Suprapubic skin (tissue), 4 donors: ENCODE measurements at regions not wholly inside any gene's neighbourhood (a gene's known extent, or its start where the extent isn't known, plus 50 kb on each side); places are given as distances from the start of the nearest gene placed in this dataset.
A peak's percentile ranks its signal among the peaks of the same experiment; 100 is the strongest.

Experiments
- DNase-seq, 2 donors: peaks; one replicate each; pipeline ENCODE4 v3.0.0-alpha.2; 2019; ENCODE audit warnings: low spot score in 2 of 2
- H3K27ac ChIP-seq: fragments of 200-600 bp; sonication (generic); one replicate; pipeline ENCODE4 v1.5.1; 2019
- H3K27me3 ChIP-seq: fragments of 200-600 bp; sonication (generic); one replicate; pipeline ENCODE4 v1.5.1; 2019
- H3K36me3 ChIP-seq: fragments of 200-600 bp; sonication (generic); one replicate; pipeline ENCODE4 v1.5.1; 2019
- H3K4me1 ChIP-seq: fragments of 200-600 bp; sonication (generic); one replicate; pipeline ENCODE4 v1.5.1; 2019
- H3K4me3 ChIP-seq: fragments of 200-600 bp; sonication (generic); one replicate; pipeline ENCODE4 v1.5.1; 2019; ENCODE audit warnings: mild to moderate bottlenecking
- H3K9me3 ChIP-seq: fragments of 200-600 bp; sonication (generic); one replicate; pipeline ENCODE4 v1.5.1; 2019
- CTCF ChIP-seq, 2 donors: fragments of 200-600 bp in 1 of 2; fragments of 450-650 bp in 1 of 2; sonication (generic) in 1 of 2; IDR thresholded peaks; one replicate each; pipeline ENCODE4 v1.5.1; 2016 to 2019; ENCODE audit warnings: antibody characterized with exemption in 2 of 2, mild to moderate bottlenecking in 1 of 2, moderate library complexity in 1 of 2
- EP300 ChIP-seq: sonication (generic); formaldehyde crosslinking; IDR thresholded peaks from one replicate; pipeline ENCODE4 v1.6.1; 2017; ENCODE audit warnings: antibody characterized with exemption
- POLR2A ChIP-seq, 2 donors: fragments of 450-650 bp; IDR thresholded peaks; one replicate each; pipeline ENCODE4 v1.6.1; 2017; ENCODE audit warnings: antibody characterized with exemption in 2 of 2, mild to moderate bottlenecking in 2 of 2, moderate library complexity in 2 of 2
- POLR2AphosphoS5 ChIP-seq, 3 donors: sonication (generic); formaldehyde crosslinking; IDR thresholded peaks; one replicate each; pipeline ENCODE4 v1.6.1; 2017; ENCODE audit warnings: antibody characterized with exemption in 3 of 3
- WGBS: methylation state at CpG from one replicate; pipeline ENCODE4 v1.1.5; 2018; 5-methylcytosine and 5-hydroxymethylcytosine counted together

- DNase-seq = no peak
- H3K27ac ChIP-seq = no peak overlapping the region
- no peaks in the 10 kb centered on the region for H3K27me3 ChIP-seq
- no peaks in the 10 kb centered on the region for H3K9me3 ChIP-seq
- no peaks in the 10 kb centered on the region for H3K4me1 ChIP-seq
- H3K36me3 ChIP-seq = no peaks in the 10 kb centered on the region
- H3K4me3 ChIP-seq = no peak overlapping the region
- 55% methylated on average over 6 of the region's 6 CpGs for WGBS
- TF ChIP-seq POLR2AphosphoS5 (IDR thresholded peaks at IDR 0.05) (no peak), EP300 (no peak), CTCF (IDR thresholded peaks at IDR 0.05) (no peak), POLR2A (IDR thresholded peaks at IDR 0.05) (no peak)
Measured at GRCh38 chr6:84449220-84449619, 221.8 kb upstream of the CEP162 start.

GRCh38 chr6:84448331-84448730, 220.9 kb upstream of the CEP162 start:
- no peaks in the 10 kb centered on the region for H3K27me3 ChIP-seq
- no peaks in the 10 kb centered on the region for H3K36me3 ChIP-seq
- H3K4me1 ChIP-seq = no peaks in the 10 kb centered on the region
- H3K4me3 ChIP-seq = no peak overlapping the region
- no peaks in the 10 kb centered on the region for H3K9me3 ChIP-seq
- TF ChIP-seq EP300 (no peak), POLR2AphosphoS5 (IDR thresholded peaks at IDR 0.05) (no peak), CTCF (IDR thresholded peaks at IDR 0.05) (no peak), POLR2A (IDR thresholded peaks at IDR 0.05) (no peak)
- WGBS = 62% methylated on average over 2 of the region's 2 CpGs
- H3K27ac ChIP-seq = no peak overlapping the region
- no peak for DNase-seq

- Histone ChIP-seq H3K9me3 (no peaks in the 10 kb centered on the region), H3K4me3 (no peak overlapping the region), H3K36me3 (no peaks in the 10 kb centered on the region), H3K4me1 (no peaks in the 10 kb centered on the region), H3K27me3 (no peaks in the 10 kb centered on the region), H3K27ac (no peak overlapping the region)
- DNase-seq = no peak
- WGBS = 87% methylated on average over 3 of the region's 3 CpGs
- TF ChIP-seq POLR2A (IDR thresholded peaks at IDR 0.05) = no peak
- TF ChIP-seq CTCF (IDR thresholded peaks at IDR 0.05) = no peak
- no peak for TF ChIP-seq EP300
- TF ChIP-seq POLR2AphosphoS5 (IDR thresholded peaks at IDR 0.05) = no peak
Measured at GRCh38 chr6:84447651-84448050, 220.2 kb upstream of the CEP162 start.

- H3K4me3 ChIP-seq = no peak overlapping the region
- no peaks in the 10 kb centered on the region for H3K36me3 ChIP-seq
- TF ChIP-seq CTCF (IDR thresholded peaks at IDR 0.05) (no peak), EP300 (no peak), POLR2A (IDR thresholded peaks at IDR 0.05) (no peak), POLR2AphosphoS5 (IDR thresholded peaks at IDR 0.05) (no peak)
- no peaks in the 10 kb centered on the region for H3K4me1 ChIP-seq
- H3K27me3 ChIP-seq = no peaks in the 10 kb centered on the region
- no peak overlapping the region for H3K27ac ChIP-seq
- DNase-seq = no peak
- H3K9me3 ChIP-seq = no peaks in the 10 kb centered on the region
Measured at GRCh38 chr6:84445068-84445467, 217.6 kb upstream of the CEP162 start.

- H3K4me1 ChIP-seq = no peaks in the 10 kb centered on the region
- H3K4me3 ChIP-seq = no peak overlapping the region
- H3K27me3 ChIP-seq = no peaks in the 10 kb centered on the region
- 60% methylated on average over 3 of the region's 3 CpGs for WGBS
- peak in 1 of 2 donors; percentile 50 for DNase-seq
- TF ChIP-seq POLR2A (IDR thresholded peaks at IDR 0.05) = no peak
- peak in 1 of 3 donors; percentile 44 for TF ChIP-seq POLR2AphosphoS5 (IDR thresholded peaks at IDR 0.05)
- no peak for TF ChIP-seq EP300
- no peak for TF ChIP-seq CTCF (IDR thresholded peaks at IDR 0.05)
- H3K9me3 ChIP-seq = no peaks in the 10 kb centered on the region
- no peak overlapping the region for H3K27ac ChIP-seq
- no peaks in the 10 kb centered on the region for H3K36me3 ChIP-seq
Measured at GRCh38 chr6:84442208-84442607, 214.8 kb upstream of the CEP162 start.
